GDM1 (cell line): ENCODE measurements at regions not wholly inside any gene's neighbourhood (a gene's known extent, or its start where the extent isn't known, plus 50 kb on each side); places are given as distances from the start of the nearest gene placed in this dataset.

Experiments
- DNase-seq: peaks from one replicate; lab custom pipeline; 2025; lab: John Stamatoyannopoulos, UW

DNA sequence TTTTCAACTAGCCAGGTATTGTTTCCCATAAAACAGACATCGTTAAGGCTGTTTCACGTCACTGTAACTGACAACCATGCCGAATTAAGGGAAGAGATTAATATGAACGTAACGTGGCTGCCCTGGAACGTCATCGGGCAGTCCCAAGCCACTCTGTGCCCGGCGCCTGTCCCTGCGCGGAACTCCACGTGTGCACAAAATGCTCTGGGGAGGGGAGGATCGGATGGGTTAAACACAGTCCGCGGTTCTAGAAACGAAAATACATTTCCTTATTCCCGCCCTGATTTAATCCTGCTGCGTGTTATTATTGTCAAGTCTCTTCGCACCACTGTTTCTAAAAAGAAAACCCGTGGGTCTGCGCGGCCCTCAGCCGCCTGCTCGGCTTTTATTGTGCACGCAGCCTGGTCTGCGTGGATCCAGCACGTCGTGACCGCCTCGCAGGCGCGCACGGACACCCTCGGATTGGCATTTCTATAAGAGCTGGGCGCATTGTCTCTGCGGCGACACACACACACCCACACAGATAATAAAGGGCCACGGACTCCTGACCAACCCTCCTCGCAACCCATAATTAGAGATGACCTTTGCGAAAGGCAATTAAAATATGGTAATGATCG is 69.6 kb upstream of the BCOR start:
- DNase-seq = no peak

DNA sequence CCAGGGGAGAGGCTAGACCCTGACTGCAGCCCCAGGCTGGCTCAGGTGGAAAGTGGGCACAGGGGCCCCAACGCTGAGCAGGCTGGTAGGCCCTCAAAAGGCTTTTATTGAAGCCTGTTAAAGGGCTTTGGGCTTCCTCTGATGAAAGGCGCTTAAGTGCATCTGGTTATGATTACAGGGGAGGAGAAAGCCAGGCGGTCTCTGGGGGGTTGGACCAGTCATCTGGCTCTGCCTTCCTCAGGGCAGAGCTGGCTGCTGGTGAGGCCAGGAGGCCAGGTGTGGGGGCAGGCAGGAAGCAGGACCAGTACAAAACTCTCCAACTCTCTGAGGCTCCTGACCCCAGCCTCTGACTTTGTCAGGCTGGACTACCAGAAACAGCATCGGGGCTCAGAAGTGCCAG is 68.8 kb upstream of the BCOR start:
- no peak for DNase-seq

DNA sequence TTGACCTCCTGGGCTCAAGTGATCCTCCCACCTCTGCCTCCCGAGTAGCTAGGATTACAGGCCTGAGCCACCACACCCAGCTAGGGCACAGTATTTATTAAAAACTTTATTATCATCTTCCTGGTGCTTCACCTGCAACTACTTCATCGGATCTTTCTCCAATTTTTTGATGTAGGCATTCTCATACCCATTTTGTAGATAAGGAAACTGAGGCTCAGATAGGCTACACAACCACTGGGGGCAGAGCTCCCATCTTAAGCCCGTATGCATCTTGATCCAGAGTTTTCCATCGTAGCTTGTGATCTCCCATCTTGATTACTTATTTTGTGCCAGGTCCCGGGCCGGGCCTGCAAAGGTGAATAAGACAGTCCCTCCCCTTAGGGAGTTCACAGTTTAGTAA is 68.1 kb upstream of the BCOR start:
- DNase-seq = no peak

DNA sequence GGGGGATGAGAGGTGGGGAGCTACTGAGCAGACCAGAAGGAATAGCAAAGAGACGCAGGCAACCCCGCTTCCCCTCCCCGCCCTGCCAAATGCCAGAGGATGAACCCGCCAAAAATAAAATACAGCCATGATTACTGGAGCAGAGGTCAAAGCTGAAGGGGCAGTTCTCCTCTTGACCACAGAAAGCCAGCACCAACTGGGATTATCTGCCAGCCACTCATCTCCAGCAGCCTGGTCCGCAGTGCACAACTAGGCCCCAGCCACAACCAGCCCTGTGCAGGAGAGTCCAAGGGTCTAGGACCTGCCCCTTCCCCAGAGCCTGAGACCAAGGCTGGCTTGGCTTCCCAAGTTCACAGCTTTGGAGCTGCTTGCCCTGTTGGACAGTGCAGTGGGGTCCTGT is 67.4 kb upstream of the BCOR start:
- DNase-seq = no peak

- no peak for DNase-seq
Measured at GRCh38 chrX:40164751-40165150, 67.0 kb upstream of the BCOR start.

- no peak for DNase-seq
Measured at GRCh38 chrX:40158036-40158706, 60.4 kb upstream of the BCOR start.

DNA sequence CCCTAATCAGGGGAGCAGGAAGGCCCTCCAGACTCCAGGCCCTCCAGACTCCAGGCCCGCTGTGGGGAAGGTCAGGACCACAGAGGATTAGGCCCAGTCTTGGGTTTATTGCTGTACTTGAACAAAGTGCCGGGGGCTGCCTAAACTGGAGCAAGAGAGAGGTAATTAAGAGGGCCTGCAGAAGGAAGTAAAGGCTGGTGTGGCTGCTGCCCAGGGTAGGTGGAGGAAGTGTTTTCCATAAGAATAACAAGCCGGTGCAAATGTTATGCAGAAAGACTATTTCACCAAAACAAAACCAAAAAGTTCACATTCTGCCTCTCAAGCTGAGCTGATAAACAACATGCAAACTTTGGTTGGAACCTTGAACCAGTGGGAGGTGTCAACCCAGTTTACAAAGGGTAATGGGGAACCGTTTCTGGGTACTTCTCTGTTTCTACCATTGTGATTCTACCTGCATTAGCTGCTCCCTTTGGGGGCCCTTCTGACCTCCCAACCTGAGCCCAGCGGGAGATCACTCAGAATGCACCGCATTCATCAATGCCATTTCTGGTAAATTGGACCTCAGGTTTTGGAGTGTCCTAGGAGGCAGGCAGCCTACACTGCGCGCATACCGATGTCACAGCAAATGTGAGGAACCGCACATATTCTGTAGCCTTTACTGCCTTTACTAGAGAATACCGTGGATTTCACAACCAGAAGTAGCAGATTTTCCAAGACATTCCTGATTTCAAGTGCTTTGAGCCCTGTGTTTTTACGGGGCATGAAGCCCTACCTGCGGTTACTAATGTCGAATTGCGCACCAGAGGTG is 59.7 kb upstream of the BCOR start:
- no peak for DNase-seq

GRCh38 chrX:40156470-40157227 is 58.9 kb upstream of the BCOR start:
- DNase-seq = no peak

- no peak for DNase-seq
Measured at GRCh38 chrX:40155589-40156469, 58.1 kb upstream of the BCOR start.

DNA sequence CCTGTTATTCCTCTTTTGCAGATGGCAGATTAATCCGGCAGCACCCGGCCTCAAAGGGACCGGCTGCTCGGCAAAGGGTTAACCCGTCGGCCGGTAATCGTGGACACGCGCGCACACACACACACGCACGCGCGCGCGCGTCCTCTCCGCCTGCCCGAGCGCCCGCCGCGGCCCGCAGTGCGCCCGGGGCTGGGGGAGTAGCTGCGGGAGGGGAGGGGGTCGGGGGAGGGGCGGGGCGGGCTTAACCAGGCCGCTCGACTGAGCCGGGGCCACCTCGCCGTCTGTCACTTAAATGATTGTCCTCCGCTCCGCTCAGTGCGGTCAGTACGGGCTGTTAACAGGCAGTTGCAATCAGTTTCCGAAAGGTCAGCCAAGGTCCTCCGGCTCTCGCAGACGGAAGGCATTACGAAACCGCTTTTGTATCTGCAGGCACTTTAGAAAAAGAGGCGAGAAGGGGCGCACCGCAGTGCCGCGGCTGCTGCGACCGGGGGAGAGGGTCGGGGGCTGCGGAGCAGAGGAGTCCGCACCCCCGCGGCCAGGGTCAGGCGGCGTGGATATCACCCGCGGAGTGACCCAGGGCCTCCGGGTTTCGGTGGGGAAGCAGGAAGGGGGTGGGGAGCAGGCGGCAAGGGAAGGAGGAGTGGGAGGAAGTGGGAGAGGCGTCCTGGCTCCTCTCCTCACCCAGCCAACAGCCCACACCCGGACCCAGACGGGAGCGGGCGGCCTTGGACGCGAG is 57.3 kb upstream of the BCOR start:
- DNase-seq = peak; percentile 13

GRCh38 chrX:40154250-40154852 is 56.6 kb upstream of the BCOR start:
- peak; percentile 23 for DNase-seq

- peak; percentile 66 for DNase-seq
Measured at GRCh38 chrX:40153345-40154249, 55.8 kb upstream of the BCOR start.

DNA sequence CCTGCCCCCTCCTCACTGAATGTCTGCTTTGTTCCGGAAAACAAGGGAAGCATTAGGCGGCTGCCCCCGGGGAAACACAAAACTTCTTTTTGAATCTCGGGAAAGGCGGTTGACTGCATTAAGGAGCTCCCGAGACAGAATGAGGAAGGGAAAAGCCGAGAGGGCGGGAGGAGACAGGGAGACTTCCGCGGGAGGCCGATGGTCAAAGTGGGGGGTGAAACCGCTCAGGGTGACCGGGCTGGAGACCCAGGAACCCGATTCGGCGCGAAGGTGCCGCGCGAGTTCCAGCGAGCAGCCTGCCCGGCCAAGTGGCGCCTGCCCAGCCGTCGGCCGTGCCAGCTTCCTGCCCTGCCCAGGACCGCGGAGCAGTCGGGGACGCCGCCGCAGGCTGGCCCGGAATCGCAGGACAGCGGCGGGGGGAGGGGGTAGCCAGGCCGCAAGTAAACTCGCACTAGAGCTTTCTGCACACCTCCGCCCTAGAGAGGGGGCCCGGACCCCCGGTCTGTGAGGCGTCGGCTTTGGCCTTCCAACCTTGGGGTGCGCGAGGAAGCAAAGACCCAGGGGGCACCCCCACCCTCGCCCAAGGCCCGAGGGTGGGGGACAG is 55.1 kb upstream of the BCOR start:
- DNase-seq = peak; percentile 21

GRCh38 chrX:40152173-40152711 is 54.5 kb upstream of the BCOR start:
- no peak for DNase-seq

- DNase-seq = no peak
Measured at GRCh38 chrX:40151211-40152172, 53.7 kb upstream of the BCOR start.

GRCh38 chrX:40150503-40150902 is 52.7 kb upstream of the BCOR start:
- no peak for DNase-seq
